Ramos (cell line): ENCODE measurements at regions not wholly inside any gene's neighbourhood (a gene's known extent, or its start where the extent isn't known, plus 50 kb on each side); places are given as distances from the start of the nearest gene placed in this dataset.

Source experiments
- in situ Hi-C: fragments of 300-500 bp; cut with MboI; formaldehyde crosslinking; loops from one replicate; pipeline ENCODE4 v1.14.3; 2022; ENCODE audit warnings: low sequenced_read_pairs; ENCODE audit not compliant: unreplicated experiment

GRCh38 chr14:101125719-101126651 lies 222.5 kb upstream of the RTL1 start:
- in situ Hi-C loops: no loop called here

DNA sequence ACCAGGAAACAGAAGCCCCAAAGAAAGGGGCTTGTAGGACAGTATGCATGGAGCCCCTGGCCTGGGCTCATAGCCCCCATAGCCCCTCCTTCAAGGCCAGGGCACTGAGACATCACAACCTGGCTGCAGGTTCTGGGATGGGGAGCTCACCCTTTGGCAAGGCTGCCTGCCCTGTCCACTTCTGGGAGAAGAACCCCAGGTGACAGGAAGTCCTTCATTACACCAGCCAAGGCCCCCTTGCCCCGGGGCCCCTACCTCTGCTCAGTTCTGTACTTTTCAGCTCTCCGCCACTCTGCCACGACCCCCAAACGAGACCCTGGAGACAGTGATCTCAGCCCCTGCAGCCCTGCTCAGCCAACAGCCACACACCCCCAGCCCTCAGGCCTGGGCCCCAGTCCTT lies 223.2 kb upstream of the RTL1 start:
- in situ Hi-C loops: no loop called here

GRCh38 chr14:101127224-101127623 lies 223.7 kb upstream of the RTL1 start:
- in situ Hi-C loops: no loop called here

- in situ Hi-C loops: no loop called here
These were observed 225.2 kb upstream of the RTL1 start for GRCh38 chr14:101128478-101129321.

- in situ Hi-C loops: no loop called here
These were observed 226.1 kb upstream of the RTL1 start for GRCh38 chr14:101129521-101130167.

GRCh38 chr14:101130861-101131260 lies 227.3 kb upstream of the RTL1 start:
- in situ Hi-C loops: no loop called here

DNA sequence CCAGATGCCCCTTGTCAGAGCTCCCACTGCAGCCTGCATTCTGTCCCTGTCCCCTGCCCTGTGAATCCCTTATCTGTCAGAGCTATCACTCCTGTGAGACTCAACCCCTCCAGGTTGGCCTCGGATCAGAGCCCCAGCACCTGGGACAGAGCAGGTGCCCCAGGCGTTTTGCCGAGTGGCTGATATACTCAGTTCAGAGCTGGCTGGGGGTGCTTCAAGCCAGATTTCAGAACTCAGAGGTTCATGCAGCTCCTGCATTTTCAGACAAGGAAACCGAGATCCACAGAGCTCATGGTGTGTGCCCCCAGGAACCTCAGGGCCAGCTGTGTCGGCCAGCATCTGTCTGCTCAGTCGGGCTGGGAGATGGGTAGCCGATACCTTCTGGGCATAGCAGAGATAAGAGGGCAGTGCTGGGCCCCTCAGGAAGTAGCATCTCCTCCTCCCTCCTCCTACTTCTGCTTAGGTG lies 228.0 kb upstream of the RTL1 start:
- in situ Hi-C loops: no loop called here

DNA sequence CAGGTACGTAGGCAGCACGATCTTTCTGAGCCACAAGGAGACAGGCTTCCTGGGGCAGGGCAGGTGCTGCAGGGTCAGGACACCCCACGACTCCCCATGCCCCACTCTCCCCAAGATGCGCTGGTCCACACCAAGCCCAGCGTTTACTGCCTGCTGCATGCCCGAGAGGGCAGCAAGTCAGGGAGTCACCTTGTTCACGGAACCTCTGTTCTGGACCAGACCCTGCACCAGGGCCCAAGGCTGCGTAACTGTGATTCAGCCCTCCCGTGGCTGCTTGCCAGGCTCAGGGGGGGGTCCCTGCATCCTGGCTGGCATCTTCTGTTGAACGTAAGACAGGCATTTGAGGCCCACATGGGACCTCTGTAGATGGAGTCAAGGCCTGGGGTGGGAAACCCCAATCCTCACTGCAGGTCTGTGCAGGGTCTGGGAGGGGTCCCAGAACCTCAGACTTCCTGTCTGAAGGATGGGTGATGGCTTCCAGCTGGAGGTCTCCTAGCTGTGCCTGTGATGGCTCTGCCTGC lies 228.6 kb upstream of the RTL1 start:
- in situ Hi-C loops: no loop called here

- in situ Hi-C loops: no loop called here
These were observed 229.1 kb upstream of the RTL1 start for GRCh38 chr14:101132588-101132987.

DNA sequence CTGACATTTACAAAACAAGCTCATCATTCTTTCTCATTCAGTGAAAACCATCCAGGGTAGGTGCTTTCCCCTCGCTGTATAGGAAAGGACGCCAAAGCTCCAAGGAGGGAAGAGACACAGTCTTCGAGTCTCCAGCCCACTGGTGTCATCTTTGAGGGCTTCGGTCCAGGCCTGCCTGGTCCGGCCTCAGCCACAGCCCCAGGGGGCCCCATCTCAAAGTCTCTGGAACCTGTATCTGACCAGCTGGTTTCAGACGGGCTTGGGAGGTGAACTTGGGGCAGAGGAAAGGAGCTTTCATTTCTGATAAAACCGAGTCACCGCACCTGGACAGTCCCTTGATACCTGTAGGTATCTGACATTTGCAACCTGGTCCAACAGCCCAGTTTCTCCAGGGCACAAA lies 229.5 kb upstream of the RTL1 start:
- in situ Hi-C loops: no loop called here

- in situ Hi-C loops: no loop called here
These were observed 230.7 kb upstream of the RTL1 start for GRCh38 chr14:101134161-101134631.

DNA sequence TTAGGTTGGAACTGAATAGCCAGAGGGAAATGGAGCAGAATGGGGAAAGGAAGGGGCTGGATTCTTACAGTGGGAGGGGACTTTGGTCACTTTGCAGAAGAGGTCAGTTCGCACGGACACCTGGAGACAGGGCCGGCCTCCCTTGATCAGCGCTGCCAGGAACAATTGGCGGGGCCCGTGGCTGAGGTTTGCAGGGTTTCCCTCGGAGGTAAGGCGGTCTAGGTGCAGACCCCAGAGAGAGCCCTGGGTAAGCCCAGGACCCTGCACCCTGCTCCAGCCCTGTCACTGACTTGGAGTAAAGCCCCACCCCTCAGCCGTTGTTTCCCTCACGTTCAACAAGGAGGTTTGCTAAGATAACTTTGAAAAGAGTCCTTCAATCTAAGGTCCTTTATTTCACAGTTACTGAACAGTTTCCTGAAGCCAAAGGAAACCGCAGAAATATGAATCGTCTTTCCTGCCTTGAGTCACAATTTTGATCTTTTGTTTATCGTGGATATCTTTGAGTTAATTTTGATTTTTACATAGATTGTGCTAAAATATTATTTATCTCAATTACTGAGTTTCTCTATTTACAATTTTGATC lies 231.4 kb upstream of the RTL1 start:
- in situ Hi-C loops: no loop called here

DNA sequence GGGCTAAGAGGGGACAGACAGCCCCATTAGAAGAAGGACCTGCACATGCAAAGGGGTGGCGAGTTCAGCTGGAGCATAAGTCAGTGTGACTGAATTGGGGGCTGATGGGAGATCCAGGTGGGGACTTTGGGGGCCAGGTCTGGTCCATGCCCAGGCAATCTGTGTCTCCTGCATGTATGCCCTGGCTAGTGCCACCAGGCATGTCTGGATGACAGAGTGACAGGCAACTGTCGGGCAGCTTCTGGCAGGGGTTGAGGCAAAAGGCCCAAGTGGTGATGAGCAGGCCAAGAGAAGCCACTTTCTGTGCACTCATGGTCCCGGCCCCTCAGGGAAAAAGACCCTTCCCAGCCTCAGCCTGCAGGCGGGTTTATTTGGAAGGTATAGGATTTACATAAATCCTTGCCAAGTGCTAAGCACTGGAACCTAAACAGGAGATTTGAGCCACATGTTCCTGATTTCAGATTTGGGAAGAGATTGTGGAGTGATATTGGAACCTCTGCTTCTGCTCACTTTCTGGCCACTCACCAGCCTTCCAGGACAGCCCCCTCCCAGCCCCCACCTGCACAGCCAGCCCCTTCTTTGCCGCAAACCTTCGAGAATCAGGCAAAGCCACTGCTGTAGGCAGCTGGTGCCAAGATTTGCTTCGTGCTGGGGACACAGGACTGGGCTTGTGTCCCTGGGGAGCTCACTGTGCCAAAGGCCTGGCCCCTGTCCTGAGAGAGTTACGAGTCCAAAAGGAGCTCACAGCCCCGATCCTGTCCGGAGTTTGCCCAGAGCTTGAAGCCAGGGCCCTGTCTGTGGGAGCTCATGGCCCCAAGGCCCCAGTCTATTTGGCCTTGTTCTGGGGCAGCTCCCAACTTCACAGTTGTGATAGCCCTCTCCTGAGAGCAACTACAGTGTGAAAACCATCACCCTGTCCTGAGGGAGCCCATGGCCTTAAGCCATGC lies 232.5 kb upstream of the RTL1 start:
- in situ Hi-C loops: no loop called here

- in situ Hi-C loops: no loop called here
These were observed 233.7 kb upstream of the RTL1 start for GRCh38 chr14:101137234-101137633.

DNA sequence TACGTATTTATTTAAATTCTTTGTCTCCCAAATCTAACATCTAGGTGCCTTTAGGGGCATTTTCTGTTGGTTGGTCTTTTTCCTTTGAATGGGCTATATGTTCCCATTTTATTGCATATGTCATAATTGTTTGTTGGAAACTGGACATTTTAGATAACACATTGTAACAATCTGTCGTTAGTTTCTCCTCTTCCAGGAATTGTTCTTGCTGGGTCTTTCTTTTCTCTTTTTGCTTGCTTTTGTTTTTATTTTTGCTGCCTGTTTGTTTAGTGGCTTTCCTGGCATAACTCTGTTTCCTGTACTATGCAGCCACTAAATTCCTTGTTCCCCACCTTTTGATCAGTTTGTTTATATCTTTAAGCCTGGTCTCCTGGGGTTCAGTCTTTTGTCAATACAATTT lies 244.3 kb upstream of the RTL1 start:
- in situ Hi-C loops: no loop called here

GRCh38 chr14:101150039-101150610 lies 246.6 kb upstream of the RTL1 start:
- in situ Hi-C loops: no loop called here

DNA sequence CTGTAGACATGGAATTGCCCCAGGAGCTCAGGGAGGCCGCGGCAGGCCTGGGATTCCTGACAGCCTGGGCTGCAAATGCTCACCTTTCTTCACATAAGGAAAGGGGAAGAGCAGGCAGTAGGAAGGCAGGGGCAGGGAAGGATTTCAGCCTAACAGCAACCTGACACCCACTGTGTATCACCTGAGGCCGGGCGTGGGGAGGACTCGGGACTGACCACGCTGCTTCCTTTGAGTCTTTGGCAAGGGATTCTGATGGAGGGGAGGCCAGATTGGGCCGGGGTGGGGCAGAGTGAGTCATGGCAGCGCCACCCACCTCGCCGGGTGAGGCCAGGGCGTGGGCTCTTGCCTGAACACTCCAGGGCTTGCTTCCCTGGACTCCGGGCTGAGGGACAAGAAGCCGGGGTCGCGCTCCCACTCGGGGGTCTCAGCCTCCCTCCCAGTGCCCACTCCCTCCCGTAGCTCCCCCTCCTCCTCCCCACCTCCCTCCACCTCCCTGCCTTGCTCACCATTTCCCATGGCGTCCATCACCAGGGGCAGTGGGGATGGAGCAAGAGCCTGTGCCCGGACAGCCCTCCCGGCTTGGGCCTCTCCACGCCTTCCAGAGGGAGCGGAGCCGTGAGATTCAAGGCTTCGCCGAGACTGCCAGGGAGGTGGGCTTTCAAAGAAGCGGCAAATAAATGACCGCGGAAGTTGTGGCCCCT lies 247.9 kb upstream of the RTL1 start:
- in situ Hi-C loops: no loop called here

GRCh38 chr14:101151927-101152305 lies 248.4 kb upstream of the RTL1 start:
- in situ Hi-C loops: no loop called here
